ENCODE measurements at regions not wholly inside any gene's neighbourhood (a gene's known extent, or its start where the extent isn't known, plus 50 kb on each side); places are given as distances from the start of the nearest gene placed in this dataset.
A peak's percentile ranks its signal among the peaks of the same experiment; 100 is the strongest.
"Not testable (repeated sequence)": the region's sequence is repeated elsewhere in the genome, so short reads cannot be mapped to it uniquely, and the experiment has no call there.

DNA sequence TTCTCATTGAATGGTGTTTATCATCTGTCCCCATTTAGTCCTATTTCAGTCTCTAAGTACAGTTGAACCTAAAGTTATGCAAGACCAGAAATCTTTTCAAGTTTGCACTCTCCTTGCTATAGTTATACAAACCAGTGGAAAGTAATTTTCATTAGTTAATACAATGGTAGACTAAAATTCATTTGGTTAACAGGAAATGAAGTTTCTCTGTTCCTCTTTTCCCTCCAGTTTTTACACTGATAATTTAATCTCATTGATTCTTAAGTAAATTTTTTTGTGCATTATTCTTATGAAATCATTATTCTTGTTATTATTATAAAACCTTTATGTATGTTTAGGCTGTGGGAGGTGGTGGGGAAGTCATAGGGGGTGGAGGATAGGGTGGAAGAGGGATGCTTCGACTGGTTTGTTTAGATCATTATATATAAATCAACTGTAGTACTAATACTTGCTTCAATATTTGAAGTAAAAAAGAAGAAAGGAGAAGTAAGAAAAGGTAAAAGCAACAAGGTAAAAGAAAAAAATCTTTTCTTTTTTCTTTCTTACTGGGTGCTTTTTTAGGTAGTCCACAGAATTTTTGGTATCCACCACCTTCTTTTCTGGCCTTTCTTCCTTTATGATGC lies 104.1 kb downstream of the GPR85 start:
- no peak for DNase-seq

GRCh38 chr7:112981966-112982365 lies 104.7 kb downstream of the GPR85 start:
- DNase-seq: no peak

GRCh38 chr7:112979055-112979454 lies 107.6 kb downstream of the GPR85 start:
- DNase-seq: not testable (repeated sequence)

DNA sequence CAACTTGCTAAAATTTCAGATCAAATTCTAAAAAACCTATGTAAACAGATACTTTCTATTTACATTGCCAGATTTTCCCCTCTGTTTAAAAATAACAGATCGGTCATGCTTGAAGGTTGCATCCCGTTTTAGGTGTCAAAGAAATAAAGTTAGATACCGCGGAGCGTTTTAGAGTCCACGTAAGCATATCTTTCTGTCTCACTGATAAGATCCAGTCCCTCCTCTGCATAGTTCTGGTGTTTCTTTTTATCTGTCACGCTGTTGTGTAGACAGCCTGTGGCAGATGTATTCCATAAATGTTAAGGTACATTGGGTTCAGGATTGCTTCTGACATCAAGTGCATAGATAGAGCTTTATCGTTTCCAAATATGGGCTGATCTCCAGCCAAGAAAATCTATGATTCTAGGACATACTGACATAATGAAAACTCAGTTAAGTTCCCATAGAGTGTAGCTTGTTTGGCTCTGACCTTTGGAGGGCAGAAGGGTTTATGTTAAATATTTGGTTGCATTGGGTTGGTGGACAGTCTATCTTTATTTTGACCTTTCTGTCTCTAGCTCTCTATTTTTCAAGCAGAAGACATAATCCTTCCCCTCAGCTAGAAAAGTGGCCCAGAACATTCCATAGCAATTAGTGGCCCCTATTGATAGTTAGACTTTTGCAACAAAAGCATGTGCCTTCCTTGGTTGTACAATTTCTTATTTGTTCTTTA lies 109.2 kb downstream of the GPR85 start:
- DNase-seq: not testable (repeated sequence)

DNA sequence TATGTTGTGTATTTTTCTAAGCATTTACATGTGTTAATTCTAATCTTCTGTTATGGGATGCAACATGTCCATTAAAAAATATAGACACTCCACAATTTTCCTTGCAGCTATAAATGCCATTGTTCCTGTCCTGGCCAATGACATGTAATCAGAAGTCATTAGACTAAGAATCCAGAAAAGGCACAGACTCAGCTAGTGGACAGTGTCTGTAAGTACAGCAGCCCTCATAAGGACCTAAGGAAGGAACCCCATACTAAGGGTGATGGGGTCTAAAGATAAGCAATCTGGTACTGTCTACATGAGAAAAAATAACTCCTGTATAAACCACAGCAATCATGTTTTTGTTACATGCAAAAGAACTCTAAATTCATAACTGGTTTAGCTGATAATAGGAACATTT lies 115.9 kb downstream of the GPR85 start:
- DNase-seq: no peak

DNA sequence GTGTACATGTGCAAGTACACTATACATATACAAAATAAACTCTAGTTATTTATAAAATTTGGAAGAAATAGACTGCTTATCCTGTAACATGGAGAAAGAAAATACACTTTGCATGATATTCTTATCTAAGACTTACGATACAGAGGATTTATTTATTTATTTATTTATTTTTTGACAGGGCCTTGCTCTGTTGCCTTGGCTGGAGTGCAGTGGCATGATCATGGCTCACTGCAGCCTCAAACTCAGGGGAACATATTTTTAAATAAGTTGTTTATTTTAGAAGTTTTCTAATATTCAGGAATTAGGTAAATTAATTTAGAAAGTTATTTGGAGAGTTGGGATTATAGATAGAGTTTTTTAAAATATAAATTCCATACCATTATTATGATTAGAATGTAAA lies 116.7 kb downstream of the GPR85 start:
- no peak for DNase-seq

DNA sequence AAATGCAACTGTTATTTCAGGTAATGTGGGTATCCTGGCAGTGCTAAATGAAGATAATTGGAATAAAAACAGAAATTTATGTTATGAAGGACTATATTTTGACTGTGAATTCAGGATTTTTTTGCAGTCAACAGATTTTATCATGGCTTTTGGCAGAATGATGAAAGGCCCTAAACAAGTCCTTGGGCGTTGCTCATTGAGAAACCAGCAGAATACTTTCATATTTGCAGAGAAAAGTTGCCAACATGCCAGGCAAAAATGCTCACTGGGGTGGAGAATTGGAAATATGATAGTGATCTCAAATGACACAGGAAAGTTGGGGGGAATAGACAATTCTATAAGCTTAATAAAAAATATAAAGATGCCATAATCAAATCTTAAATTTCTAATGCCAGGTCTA lies 121.1 kb downstream of the GPR85 start:
- no peak for DNase-seq

DNA sequence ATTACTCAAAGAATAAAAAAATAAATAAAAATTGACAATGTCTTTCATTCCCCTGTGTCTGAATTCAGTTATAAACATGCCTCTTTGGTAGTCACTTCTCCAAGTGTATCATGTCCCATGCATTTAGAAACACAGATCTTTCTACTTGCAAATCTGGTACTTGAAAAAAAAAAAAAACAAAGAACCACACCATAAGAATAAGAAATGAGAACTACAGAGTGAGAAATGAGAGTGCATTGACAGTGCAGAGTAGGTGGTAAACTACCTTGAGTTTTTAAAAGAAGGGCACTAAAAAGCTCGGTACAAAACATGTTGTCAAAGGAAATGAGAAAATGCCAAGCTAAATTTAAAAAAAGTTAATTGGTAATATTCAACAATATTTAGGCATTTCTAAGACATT lies 123.0 kb downstream of the GPR85 start:
- no peak for DNase-seq

DNA sequence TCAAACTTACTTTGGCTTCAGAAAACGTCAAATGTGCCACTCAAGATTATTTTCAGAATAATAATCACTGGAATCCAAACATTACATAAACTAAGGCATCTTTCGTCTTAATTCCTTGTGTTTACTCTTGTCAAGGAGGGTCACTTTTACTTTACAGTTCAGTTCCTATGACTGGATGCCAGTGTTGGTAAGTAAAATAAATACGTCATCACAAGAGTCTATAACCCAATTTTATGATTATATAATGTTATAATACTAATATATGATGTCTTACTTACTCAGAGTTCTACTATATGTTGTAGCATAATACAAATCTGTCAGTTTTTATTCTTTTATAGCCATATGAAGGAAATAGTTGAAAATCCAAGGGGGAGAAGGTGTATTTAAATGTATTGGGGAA lies 123.8 kb downstream of the GPR85 start:
- no peak for DNase-seq

DNA sequence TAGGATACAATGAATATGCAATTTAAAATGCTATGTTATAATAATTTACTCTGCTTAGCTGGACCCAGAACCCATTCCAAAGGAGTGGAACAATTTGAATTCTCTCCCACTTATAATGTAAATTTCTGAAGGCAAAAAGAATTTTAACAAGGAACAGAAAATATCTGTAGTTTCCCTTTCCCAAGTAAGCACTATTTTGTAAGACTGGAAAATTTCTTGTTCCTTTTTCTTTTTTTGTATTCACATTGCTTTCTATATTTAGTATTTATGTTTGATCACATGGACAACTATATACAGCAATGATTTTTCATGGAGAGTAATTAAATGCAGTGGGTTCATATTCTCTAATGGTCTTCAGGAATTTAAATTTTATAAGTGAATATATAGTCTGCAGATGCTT lies 127.4 kb downstream of the GPR85 start:
- no peak for DNase-seq

DNA sequence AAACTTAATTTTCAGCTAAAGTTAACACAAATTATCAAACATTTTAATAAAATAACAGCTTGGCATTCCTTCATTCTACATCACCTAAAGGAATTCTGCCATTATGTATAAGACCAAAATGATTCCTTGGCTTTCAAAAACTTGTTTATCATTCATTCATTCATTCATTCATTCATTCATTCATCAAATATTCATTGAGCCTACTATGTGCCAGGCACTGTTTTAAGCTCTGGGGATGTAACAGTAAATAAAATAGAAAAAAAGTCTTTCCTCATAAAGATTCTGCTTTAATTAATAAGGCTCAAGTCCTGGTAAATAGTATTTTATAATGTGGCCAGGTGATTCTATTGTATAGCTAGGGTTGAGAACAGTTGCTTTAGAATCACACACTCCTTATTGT lies 127.9 kb downstream of the GPR85 start:
- DNase-seq: no peak

- no peak for DNase-seq
Observed at GRCh38 chr7:112957901-112958300, 128.7 kb downstream of the GPR85 start.

GRCh38 chr7:112953031-112953430 lies 133.6 kb downstream of the GPR85 start:
- DNase-seq: not testable (repeated sequence)

DNA sequence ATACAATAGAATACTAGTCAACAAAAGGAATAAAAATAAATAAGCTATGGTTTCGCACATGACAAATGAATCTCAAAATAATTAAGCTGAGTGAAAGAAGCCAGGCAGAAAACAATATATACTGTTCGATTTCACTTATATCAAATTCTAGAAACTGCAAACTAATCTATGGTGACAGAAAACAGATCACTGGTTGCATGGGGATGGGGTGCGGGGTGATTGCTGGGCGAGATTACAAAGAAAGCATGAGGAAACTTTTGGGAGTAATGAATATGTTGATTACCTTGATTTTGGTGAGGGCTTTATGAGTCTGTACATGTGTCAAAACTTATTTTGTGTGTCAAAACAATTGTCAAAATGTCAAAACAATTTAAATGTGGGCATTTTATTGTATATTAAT lies 135.6 kb downstream of the GPR85 start:
- DNase-seq: no peak

- not testable (repeated sequence) for DNase-seq
Observed at GRCh38 chr7:112949682-112950081, 136.9 kb downstream of the GPR85 start.

GRCh38 chr7:112946350-112946749 lies 140.3 kb downstream of the GPR85 start:
- DNase-seq: no peak

DNA sequence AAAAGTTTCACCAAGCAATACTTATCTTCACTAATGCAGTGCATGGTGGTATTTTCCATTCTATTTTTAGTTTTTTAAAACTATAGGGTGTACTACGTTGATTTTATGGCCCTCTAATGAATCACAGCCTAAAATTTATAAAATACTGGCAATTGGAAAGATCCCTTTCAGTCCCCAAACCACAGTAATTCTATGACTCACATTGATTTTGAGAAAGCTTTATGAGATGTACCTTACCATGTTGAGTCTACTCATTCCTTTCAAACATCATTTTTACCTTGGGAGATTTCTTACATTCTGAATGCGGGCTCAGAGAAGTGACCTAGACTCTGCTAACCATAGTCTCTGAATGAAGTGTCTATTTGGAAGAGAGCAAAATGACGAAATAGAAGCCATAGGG lies 141.6 kb downstream of the GPR85 start:
- no peak for DNase-seq

DNA sequence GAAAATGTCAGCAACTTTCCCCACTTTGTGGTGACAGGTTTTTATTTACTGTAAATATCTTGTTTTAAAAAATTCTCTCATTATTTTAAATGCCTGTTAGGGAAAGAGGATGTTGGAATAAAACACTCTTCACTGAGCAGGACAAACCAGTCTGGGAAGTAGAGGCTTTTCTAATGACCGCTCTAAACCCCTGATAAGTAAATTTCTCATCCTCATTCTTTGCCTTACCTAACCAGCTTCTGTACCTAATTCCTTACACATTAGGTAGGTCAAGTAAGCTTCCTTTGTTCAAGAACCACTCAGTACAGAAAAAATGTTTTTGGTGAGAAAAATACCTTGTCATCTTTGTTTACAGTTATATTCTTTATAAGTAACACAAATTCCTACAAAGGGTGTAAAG lies 143.6 kb downstream of the GPR85 start:
- no peak for DNase-seq

- DNase-seq: not testable (repeated sequence)
Observed at GRCh38 chr7:112942125-112942524, 144.5 kb downstream of the GPR85 start.

DNA sequence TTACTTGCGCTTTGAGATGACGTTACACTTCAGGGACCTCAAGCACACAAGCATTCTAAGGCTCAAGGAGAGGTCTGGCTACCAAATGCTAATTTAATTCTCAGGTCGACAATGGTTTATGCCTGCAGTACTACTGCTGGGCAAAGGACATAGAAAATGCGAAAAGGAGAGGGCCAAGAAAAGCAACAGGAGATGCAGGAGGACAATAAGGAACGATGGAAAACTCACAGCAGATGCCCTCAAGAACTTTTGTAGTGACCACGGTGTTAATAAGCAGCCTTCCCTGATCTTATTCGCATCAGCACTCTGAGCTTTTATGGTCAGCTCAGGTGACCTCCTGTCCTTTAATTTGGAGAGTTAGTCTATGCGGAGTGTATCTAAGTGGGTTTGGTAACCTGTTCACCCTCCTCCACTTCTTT lies 146.3 kb downstream of the GPR85 start:
- peak in 1 of 56 donors; percentile 38 for DNase-seq

DNA sequence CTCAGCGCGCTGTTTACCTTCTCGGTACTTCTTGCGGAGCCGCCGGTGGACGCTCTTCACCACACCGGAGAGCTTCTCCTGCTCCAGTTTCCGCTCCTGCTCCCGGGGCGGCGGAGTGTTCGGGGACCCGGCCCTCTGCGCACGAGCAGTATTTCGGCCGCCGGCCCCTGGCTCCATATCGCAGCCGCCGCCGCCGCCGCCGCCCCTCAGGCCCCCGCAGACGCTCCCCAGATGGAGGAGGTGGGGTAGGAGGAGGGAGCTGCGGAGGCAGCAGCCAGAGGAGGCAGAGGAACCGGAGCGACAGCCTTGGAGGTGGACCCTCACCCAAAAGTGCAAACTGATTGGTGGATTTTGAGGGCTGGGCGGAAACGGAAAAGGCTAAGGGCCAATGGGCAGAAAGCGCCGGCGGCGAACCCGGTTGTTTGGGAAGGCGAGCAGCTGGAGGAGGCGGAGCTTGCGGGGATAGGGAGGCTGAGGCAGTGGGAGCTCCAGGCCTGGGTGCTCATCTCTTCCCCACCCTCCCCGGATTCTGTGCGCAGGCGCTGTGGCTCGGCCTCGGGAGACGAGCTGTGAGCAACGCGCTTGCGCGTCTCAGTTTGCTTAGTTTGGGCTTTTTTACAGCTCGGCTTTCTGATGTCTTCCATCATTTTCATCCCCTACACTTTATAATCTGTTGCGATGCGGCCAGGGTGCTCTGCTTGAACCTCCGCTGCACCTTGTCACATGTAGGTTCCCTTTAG lies 146.9 kb downstream of the GPR85 start:
- DNase-seq: peak; percentile 79 to 100 (median 99)

DNA sequence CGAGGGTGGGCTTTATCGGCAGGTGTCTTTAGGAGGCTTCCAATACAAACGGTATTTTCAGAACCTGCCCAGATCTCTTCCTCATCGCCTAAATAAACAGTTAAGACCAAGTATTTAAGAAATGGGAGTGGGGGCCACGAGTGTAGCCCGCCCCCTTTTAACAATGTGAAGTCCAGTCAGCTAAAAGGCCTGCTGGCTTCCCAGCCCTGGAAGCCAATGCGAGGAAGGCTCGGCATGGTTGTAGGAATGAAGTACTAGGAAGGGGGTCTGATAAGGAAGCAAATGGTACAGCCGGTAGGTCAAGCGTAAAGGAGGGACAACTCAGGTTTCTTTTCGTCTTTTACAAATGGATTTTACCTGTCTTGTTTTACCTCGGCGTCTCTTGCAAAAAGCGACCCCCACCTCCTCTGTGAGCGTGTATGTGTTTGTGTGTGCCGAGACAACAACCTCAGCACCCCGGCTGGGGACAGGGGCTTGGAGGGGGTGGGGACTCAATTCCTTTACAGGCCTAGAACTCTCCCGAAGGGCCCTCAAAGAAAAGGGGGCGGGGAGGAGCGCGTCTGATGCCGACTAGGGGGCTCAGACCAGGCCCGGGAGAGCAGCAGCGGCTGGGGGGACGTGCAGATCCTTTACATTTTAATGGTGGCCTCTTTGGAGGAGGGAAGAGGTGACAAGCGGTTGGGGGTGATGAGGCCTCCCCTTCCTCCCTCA lies 147.6 kb downstream of the GPR85 start:
- DNase-seq: peak in 27 of 56 donors; percentile 13 to 71 (median 30)

Measured in amygdala (tissue), 56 donors.